ENCODE measurements at regions not wholly inside any gene's neighbourhood (a gene's known extent, or its start where the extent isn't known, plus 50 kb on each side); places are given as distances from the start of the nearest gene placed in this dataset.

GRCh38 chr1:213715182-213715581 is 272.6 kb upstream of the PROX1 start:
- TF ChIP-seq, protein P1, sequence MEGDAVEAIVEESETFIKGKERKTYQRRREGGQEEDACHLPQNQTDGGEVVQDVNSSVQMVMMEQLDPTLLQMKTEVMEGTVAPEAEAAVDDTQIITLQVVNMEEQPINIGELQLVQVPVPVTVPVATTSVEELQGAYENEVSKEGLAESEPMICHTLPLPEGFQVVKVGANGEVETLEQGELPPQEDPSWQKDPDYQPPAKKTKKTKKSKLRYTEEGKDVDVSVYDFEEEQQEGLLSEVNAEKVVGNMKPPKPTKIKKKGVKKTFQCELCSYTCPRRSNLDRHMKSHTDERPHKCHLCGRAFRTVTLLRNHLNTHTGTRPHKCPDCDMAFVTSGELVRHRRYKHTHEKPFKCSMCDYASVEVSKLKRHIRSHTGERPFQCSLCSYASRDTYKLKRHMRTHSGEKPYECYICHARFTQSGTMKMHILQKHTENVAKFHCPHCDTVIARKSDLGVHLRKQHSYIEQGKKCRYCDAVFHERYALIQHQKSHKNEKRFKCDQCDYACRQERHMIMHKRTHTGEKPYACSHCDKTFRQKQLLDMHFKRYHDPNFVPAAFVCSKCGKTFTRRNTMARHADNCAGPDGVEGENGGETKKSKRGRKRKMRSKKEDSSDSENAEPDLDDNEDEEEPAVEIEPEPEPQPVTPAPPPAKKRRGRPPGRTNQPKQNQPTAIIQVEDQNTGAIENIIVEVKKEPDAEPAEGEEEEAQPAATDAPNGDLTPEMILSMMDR (IDR thresholded peaks at IDR 0.05): no peak
- TF ChIP-seq POLR2A (IDR thresholded peaks at IDR 0.05): no peak

All from lower leg skin (tissue), 3 donors.